ENCODE measurements at regions not wholly inside any gene's neighbourhood (a gene's known extent, or its start where the extent isn't known, plus 50 kb on each side); places are given as distances from the start of the nearest gene placed in this dataset.
"Not testable (repeated sequence)": the region's sequence is repeated elsewhere in the genome, so short reads cannot be mapped to it uniquely, and the experiment has no call there.

DNA sequence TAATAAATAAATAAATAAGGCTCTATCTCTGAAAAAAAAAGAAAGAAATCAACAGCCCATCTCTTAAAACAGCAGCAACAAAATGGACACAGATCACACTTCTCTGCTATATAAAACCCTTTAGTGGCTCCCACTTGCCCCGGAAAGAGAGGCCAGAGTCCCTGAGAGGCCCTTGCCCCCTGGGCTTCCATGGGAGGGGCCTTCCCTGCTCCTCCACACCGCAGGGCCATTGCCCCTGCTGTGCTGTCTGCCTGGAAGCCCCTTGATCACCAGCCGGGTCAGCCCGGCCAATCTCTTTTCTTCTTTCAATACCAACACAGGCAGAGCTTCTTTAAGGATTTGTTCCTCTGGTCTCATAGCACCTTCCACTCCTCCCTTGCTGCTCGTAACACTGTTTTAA, 171.1 kb downstream of the URI1 start:
- no peaks in the 10 kb centered on the region for H3K27me3 ChIP-seq (ENCODE audit: insufficient read depth, low read length)
- H3K36me3 ChIP-seq (ENCODE audit: insufficient read depth, low read length) = no peaks in the 10 kb centered on the region
- H3K9me3 ChIP-seq (ENCODE audit: control insufficient read depth in 1 of 2, low read length in 2 of 2) = no peaks in the 10 kb centered on the region
- POLR2A ChIA-PET (ENCODE audit: partially characterized antibody) = no interaction called here
- Mint-ChIP-seq H3K36me3 (no peaks in the 10 kb centered on the region), H3K27me3 (peaks cover 3 to 9% of the 10 kb centered on the region in 2 donors), H3K4me1 (no peaks in the 10 kb centered on the region), H3K27ac (no peak overlapping the region), H3K4me3 (no peak overlapping the region), H3K9me3 (no peaks in the 10 kb centered on the region)
- intact Hi-C loops (cut with micrococcal nuclease) = no loop called here
- no peak overlapping the region for H3K4me3 ChIP-seq (ENCODE audit: low read length in 2 of 2)
- no peak for DNase-seq
- no peak overlapping the region for H3K27ac ChIP-seq (ENCODE audit: low read depth, low read length)
- CTCF ChIA-PET (ENCODE audit: partially characterized antibody) = no interaction called here
- no peaks in the 10 kb centered on the region for H3K4me1 ChIP-seq (ENCODE audit: insufficient read depth, low read length)

DNA sequence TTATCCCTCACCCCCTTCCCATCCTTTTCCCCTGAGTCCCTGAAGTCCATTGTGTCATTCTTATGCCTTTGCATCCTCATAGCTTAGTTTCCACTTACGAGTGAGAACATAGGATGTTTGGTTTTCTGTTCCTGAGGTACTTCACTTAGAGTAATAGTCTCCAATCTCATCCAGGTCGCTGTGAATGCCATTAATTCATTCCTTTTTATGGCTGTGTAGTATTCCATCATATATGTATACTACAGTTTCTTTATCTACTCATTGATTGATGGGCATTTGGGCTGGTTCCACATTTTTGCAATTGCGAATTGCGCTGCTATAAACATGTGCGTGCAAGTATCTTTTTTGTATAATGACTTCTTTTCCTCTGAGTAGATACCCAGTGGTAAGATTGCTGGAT, 172.1 kb downstream of the URI1 start:
- H3K4me3 ChIP-seq (ENCODE audit: low read length in 2 of 2); H3K4me1 ChIP-seq (ENCODE audit: insufficient read depth, low read length); H3K27me3 Mint-ChIP-seq; CTCF ChIA-PET (ENCODE audit: partially characterized antibody); H3K9me3 Mint-ChIP-seq; H3K27me3 ChIP-seq (ENCODE audit: insufficient read depth, low read length); H3K36me3 ChIP-seq (ENCODE audit: insufficient read depth, low read length); H3K27ac Mint-ChIP-seq; H3K9me3 ChIP-seq (ENCODE audit: control insufficient read depth in 1 of 2, low read length in 2 of 2); H3K36me3 Mint-ChIP-seq; DNase-seq; POLR2A ChIA-PET (ENCODE audit: partially characterized antibody); H3K27ac ChIP-seq (ENCODE audit: low read depth, low read length); intact Hi-C loops (cut with micrococcal nuclease); H3K4me3 Mint-ChIP-seq; H3K4me1 Mint-ChIP-seq: not testable (repeated sequence)

DNA sequence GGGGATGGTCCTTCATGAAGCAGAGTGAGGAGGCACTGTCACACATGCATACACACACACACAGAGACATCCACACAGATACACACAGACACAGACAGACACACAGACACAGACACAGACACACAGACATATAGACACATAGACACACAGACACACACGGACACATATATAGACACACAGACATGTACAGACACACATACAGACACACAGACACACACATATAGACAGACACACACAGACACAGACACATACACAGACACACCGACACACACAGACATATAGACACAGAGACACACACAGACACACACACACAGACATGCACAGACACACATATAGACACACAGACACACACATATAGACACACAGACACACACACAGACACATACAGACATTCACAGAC, 173.9 kb downstream of the URI1 start:
- no peaks in the 10 kb centered on the region for H3K36me3 ChIP-seq (ENCODE audit: insufficient read depth, low read length)
- no peak for DNase-seq
- POLR2A ChIA-PET (ENCODE audit: partially characterized antibody) = no interaction called here
- intact Hi-C loops (cut with micrococcal nuclease) = no loop called here
- CTCF ChIA-PET (ENCODE audit: partially characterized antibody) = no interaction called here
- no peaks in the 10 kb centered on the region for H3K4me1 Mint-ChIP-seq
- no peaks in the 10 kb centered on the region for H3K36me3 Mint-ChIP-seq
- H3K4me3 ChIP-seq (ENCODE audit: low read length in 2 of 2) = no peak overlapping the region
- H3K4me3 Mint-ChIP-seq = no peak overlapping the region
- no peaks in the 10 kb centered on the region for H3K9me3 ChIP-seq (ENCODE audit: control insufficient read depth in 1 of 2, low read length in 2 of 2)
- H3K27ac Mint-ChIP-seq = no peak overlapping the region
- H3K27me3 Mint-ChIP-seq = peaks cover 5% of the 10 kb centered on the region in 2 donors
- peaks cover 0 to 2% (median 0%) of the 10 kb centered on the region in 8 donors for H3K9me3 Mint-ChIP-seq
- no peaks in the 10 kb centered on the region for H3K27me3 ChIP-seq (ENCODE audit: insufficient read depth, low read length)
- H3K4me1 ChIP-seq (ENCODE audit: insufficient read depth, low read length) = no peaks in the 10 kb centered on the region
- H3K27ac ChIP-seq (ENCODE audit: low read depth, low read length) = no peak overlapping the region

DNA sequence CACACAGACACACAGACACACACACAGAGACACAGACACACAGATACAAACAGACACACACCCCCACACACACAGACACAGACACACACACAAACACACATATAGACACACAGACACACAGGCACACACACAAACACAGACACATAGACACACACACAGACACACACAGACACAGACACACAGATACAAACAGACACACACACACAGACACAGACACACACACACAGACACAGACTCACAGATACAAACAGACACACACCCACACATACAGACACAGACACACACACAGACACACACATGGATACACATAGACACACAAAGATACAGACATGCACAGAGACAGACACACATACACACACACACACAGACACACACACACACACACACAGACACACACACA, 174.5 kb downstream of the URI1 start:
- Histone ChIP-seq H3K4me1 (ENCODE audit: insufficient read depth, low read length) (no peaks in the 10 kb centered on the region), H3K27ac (ENCODE audit: low read depth, low read length) (no peak overlapping the region), H3K9me3 (ENCODE audit: control insufficient read depth in 1 of 2, low read length in 2 of 2) (no peaks in the 10 kb centered on the region), H3K36me3 (ENCODE audit: insufficient read depth, low read length) (no peaks in the 10 kb centered on the region), H3K4me3 (ENCODE audit: low read length in 2 of 2) (no peak overlapping the region), H3K27me3 (ENCODE audit: insufficient read depth, low read length) (no peaks in the 10 kb centered on the region)
- no peak overlapping the region for H3K27ac Mint-ChIP-seq
- no peak for DNase-seq
- intact Hi-C loops (cut with micrococcal nuclease) = no loop called here
- ChIA-PET POLR2A (ENCODE audit: partially characterized antibody) (no interaction called here), CTCF (ENCODE audit: partially characterized antibody) (no interaction called here)
- H3K36me3 Mint-ChIP-seq = no peaks in the 10 kb centered on the region
- H3K4me3 Mint-ChIP-seq = no peak overlapping the region
- H3K4me1 Mint-ChIP-seq = no peaks in the 10 kb centered on the region
- peaks cover 5 to 7% of the 10 kb centered on the region in 2 donors for H3K27me3 Mint-ChIP-seq
- H3K9me3 Mint-ChIP-seq = peaks cover 0 to 4% (median 0%) of the 10 kb centered on the region in 8 donors

DNA sequence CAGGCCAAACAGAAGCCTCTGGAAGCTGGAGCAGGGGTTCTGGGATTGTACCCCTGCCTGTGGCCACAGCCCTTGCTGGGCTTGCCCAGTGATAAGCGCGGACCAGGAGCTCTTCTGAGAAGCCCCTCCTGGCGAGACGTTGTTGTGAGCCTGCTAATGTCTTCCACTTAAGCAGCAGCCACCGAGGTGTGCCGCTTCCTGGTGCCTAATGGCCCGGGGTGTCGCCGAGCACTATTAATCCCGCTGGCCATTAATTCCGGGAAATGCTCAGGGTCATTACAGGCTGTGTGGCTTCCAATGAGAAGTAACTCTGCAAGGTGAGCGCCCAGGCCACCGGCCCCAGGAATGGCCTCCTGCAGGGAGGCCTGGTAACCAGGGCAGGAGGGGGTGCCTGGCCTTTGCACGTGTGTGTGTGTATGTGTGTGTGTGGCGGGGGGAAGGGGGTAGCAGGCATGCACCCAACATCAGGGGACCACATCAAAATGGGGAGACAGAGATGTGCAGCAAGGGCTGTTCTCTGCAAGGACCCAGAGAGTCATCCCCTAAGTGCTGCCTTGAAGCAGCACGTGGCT, 175.0 kb downstream of the URI1 start:
- H3K27ac Mint-ChIP-seq = no peak overlapping the region
- no peak for DNase-seq
- intact Hi-C loops (cut with micrococcal nuclease) = no loop called here
- Histone ChIP-seq H3K9me3 (ENCODE audit: control insufficient read depth in 1 of 2, low read length in 2 of 2) (no peaks in the 10 kb centered on the region), H3K4me1 (ENCODE audit: insufficient read depth, low read length) (no peaks in the 10 kb centered on the region), H3K27ac (ENCODE audit: low read depth, low read length) (no peak overlapping the region), H3K4me3 (ENCODE audit: low read length in 2 of 2) (no peak overlapping the region), H3K27me3 (ENCODE audit: insufficient read depth, low read length) (no peaks in the 10 kb centered on the region), H3K36me3 (ENCODE audit: insufficient read depth, low read length) (no peaks in the 10 kb centered on the region)
- H3K4me3 Mint-ChIP-seq = no peak overlapping the region
- no peaks in the 10 kb centered on the region for H3K36me3 Mint-ChIP-seq
- H3K4me1 Mint-ChIP-seq = no peaks in the 10 kb centered on the region
- peaks cover 5 to 7% of the 10 kb centered on the region in 2 donors for H3K27me3 Mint-ChIP-seq
- H3K9me3 Mint-ChIP-seq = peaks cover 0 to 4% (median 0%) of the 10 kb centered on the region in 8 donors
- ChIA-PET POLR2A (ENCODE audit: partially characterized antibody) (no interaction called here), CTCF (ENCODE audit: partially characterized antibody) (no interaction called here)

DNA sequence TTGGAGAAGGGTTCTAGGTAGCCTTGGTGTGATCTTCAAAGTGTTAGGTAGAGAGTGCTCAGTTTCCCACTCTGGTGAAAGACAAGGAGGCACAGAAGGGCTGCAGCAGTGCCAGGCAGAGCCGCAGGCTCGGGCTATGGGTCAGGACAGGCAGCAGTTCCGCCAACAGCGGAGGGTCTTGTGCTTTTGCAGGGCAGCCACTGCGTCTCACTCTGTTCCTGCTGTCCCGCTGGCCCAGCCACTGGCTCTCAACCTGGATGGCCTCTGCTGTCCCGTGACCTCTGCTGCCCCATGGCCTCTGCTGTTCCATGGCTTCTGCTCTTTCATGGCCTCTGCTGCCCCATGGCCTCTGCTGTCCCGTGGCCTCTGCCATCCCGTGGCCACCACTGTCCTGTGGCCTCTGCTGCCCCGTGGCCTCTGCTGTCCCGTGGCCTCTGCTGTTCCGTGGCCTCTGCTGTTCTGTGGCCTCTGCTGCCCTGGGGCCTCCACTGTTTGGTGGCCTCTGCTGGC, 175.7 kb downstream of the URI1 start:
- DNase-seq = no peak
- H3K36me3 Mint-ChIP-seq = no peaks in the 10 kb centered on the region
- no peaks in the 10 kb centered on the region for H3K4me1 ChIP-seq (ENCODE audit: insufficient read depth, low read length)
- H3K36me3 ChIP-seq (ENCODE audit: insufficient read depth, low read length) = no peaks in the 10 kb centered on the region
- H3K4me1 Mint-ChIP-seq = no peaks in the 10 kb centered on the region
- intact Hi-C loops (cut with micrococcal nuclease) = no loop called here
- H3K27ac ChIP-seq (ENCODE audit: low read depth, low read length) = no peak overlapping the region
- no peak overlapping the region for H3K4me3 Mint-ChIP-seq
- H3K27ac Mint-ChIP-seq = peak overlapping the region in 1 of 7 donors; percentile 23
- ChIA-PET POLR2A (ENCODE audit: partially characterized antibody) (no interaction called here), CTCF (ENCODE audit: partially characterized antibody) (no interaction called here)
- peaks cover 0 to 4% (median 0%) of the 10 kb centered on the region in 8 donors for H3K9me3 Mint-ChIP-seq
- H3K9me3 ChIP-seq (ENCODE audit: control insufficient read depth in 1 of 2, low read length in 2 of 2) = no peaks in the 10 kb centered on the region
- H3K27me3 Mint-ChIP-seq = peaks cover 5 to 7% of the 10 kb centered on the region in 2 donors
- H3K27me3 ChIP-seq (ENCODE audit: insufficient read depth, low read length) = no peaks in the 10 kb centered on the region
- H3K4me3 ChIP-seq (ENCODE audit: low read length in 2 of 2) = no peak overlapping the region

DNA sequence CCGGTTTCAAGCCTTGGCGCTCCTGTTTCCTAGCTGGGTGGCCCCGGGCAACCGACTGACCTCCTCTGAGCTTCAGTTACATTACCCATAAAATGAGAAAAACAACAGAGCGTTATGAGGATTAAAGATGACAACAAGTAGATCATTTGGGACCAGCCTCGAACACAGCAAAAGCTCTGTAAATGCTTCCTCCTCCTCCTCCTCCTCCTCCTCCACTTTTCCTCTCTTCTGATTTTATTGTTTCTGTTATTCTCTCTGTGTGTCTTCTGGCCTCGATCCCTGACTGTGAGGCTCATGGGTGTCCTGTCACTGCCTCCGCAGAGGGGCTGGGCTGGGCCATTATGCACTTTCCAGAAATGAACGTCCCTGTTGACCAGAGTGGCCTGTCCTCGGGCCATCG, 176.2 kb downstream of the URI1 start:
- no peak overlapping the region for H3K4me3 Mint-ChIP-seq
- ChIA-PET POLR2A (ENCODE audit: partially characterized antibody) (no interaction called here), CTCF (ENCODE audit: partially characterized antibody) (no interaction called here)
- H3K27ac Mint-ChIP-seq = no peak overlapping the region
- H3K36me3 Mint-ChIP-seq = no peaks in the 10 kb centered on the region
- no peak for DNase-seq
- intact Hi-C loops (cut with micrococcal nuclease) = no loop called here
- no peak overlapping the region for H3K27ac ChIP-seq (ENCODE audit: low read depth, low read length)
- peaks cover 5 to 7% of the 10 kb centered on the region in 2 donors for H3K27me3 Mint-ChIP-seq
- H3K36me3 ChIP-seq (ENCODE audit: insufficient read depth, low read length) = no peaks in the 10 kb centered on the region
- no peaks in the 10 kb centered on the region for H3K4me1 ChIP-seq (ENCODE audit: insufficient read depth, low read length)
- H3K9me3 ChIP-seq (ENCODE audit: control insufficient read depth in 1 of 2, low read length in 2 of 2) = no peaks in the 10 kb centered on the region
- peaks cover 0 to 4% (median 0%) of the 10 kb centered on the region in 8 donors for H3K9me3 Mint-ChIP-seq
- no peaks in the 10 kb centered on the region for H3K27me3 ChIP-seq (ENCODE audit: insufficient read depth, low read length)
- H3K4me1 Mint-ChIP-seq = no peaks in the 10 kb centered on the region
- H3K4me3 ChIP-seq (ENCODE audit: low read length in 2 of 2) = no peak overlapping the region

DNA sequence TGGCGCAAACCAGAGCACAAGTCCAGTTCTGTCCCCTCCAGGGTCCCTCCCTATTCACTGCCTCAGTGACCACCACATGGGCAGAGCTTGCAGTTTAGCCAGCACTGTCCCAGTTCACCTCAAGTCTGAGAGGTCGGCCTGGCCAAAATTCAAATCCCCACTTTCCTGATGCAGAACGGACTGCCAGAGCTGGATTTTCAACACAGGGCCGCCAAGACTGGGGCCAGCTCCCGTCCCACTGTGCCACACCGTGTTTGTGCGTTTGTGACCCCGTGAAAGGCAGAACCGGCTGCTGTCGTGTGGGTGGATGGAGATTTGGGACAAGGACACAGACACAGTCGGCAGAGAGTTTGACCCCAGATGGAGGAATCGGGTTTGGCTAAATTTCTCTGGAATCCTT, 176.7 kb downstream of the URI1 start:
- Histone ChIP-seq H3K27me3 (ENCODE audit: insufficient read depth, low read length) (no peaks in the 10 kb centered on the region), H3K27ac (ENCODE audit: low read depth, low read length) (no peak overlapping the region), H3K9me3 (ENCODE audit: control insufficient read depth in 1 of 2, low read length in 2 of 2) (no peaks in the 10 kb centered on the region), H3K36me3 (ENCODE audit: insufficient read depth, low read length) (no peaks in the 10 kb centered on the region), H3K4me3 (ENCODE audit: low read length in 2 of 2) (no peak overlapping the region), H3K4me1 (ENCODE audit: insufficient read depth, low read length) (no peaks in the 10 kb centered on the region)
- no peak overlapping the region for H3K27ac Mint-ChIP-seq
- ChIA-PET POLR2A (ENCODE audit: partially characterized antibody) (no interaction called here), CTCF (ENCODE audit: partially characterized antibody) (no interaction called here)
- no peaks in the 10 kb centered on the region for H3K4me1 Mint-ChIP-seq
- H3K4me3 Mint-ChIP-seq = no peak overlapping the region
- H3K9me3 Mint-ChIP-seq = peaks cover 0 to 4% (median 0%) of the 10 kb centered on the region in 8 donors
- DNase-seq = no peak
- H3K27me3 Mint-ChIP-seq = peaks cover 3 to 7% of the 10 kb centered on the region in 2 donors
- intact Hi-C loops (cut with micrococcal nuclease) = no loop called here
- H3K36me3 Mint-ChIP-seq = no peaks in the 10 kb centered on the region

Data from CD4-positive, alpha-beta memory T cell (primary cell).